ENCODE measurements at regions not wholly inside any gene's neighbourhood (a gene's known extent, or its start where the extent isn't known, plus 50 kb on each side); places are given as distances from the start of the nearest gene placed in this dataset.

- no peak for TF ChIP-seq CTCF (IDR thresholded peaks at IDR 0.05)
- no peak for TF ChIP-seq POLR2A (IDR thresholded peaks at IDR 0.05)
Observed at GRCh38 chr1:168964478-168964877, 142.0 kb upstream of the ATP1B1 start.
